OCI-LY7 (cell line): ENCODE measurements at regions not wholly inside any gene's neighbourhood (a gene's known extent, or its start where the extent isn't known, plus 50 kb on each side); places are given as distances from the start of the nearest gene placed in this dataset.

Source experiments
- EZH2phosphoT487 ChIP-seq: fragments of 200-600 bp; sonication (generic); IDR thresholded peaks from 2 replicates; pipeline ENCODE4 v1.6.1; 2018; ENCODE audit warnings: low read depth, borderline replicate concordance, mild to moderate bottlenecking, mixed run types, antibody characterized with exemption, low read length, moderate library complexity, mixed read lengths
- TF ChIP-seq, protein P1 (sequence below): fragments of 200-600 bp; sonication (generic); conservative IDR thresholded peaks from 2 replicates; pipeline ENCODE4 v1.5.1; 2014; ENCODE audit warnings: mild to moderate bottlenecking, antibody characterized with exemption, low read length, moderate library complexity, mixed read lengths

DNA sequence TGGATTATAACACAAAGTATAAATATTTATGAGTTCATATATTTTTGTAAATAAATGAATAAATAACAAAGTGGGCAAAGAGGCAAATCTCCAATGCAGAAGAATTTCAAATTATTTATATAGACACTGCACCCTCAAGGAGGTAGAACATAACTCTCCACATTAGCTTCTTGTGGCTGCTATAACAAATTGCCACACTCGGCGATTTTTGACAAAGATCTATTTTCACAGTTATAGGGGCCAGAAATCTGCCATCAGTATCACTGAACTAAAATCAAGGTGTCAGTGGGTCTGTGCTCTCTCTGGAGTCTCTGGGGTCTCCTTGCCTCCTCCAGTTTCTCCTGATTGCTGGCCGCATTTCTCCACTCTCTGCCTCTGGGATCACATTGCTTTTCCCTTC is 92.0 kb upstream of the FAM136A start:
- TF ChIP-seq, protein P1, sequence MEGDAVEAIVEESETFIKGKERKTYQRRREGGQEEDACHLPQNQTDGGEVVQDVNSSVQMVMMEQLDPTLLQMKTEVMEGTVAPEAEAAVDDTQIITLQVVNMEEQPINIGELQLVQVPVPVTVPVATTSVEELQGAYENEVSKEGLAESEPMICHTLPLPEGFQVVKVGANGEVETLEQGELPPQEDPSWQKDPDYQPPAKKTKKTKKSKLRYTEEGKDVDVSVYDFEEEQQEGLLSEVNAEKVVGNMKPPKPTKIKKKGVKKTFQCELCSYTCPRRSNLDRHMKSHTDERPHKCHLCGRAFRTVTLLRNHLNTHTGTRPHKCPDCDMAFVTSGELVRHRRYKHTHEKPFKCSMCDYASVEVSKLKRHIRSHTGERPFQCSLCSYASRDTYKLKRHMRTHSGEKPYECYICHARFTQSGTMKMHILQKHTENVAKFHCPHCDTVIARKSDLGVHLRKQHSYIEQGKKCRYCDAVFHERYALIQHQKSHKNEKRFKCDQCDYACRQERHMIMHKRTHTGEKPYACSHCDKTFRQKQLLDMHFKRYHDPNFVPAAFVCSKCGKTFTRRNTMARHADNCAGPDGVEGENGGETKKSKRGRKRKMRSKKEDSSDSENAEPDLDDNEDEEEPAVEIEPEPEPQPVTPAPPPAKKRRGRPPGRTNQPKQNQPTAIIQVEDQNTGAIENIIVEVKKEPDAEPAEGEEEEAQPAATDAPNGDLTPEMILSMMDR = no peak
- no peak for TF ChIP-seq EZH2phosphoT487
